HG03159 (cell line): ENCODE measurements at regions not wholly inside any gene's neighbourhood (a gene's known extent, or its start where the extent isn't known, plus 50 kb on each side); places are given as distances from the start of the nearest gene placed in this dataset.

Source experiments
- ATAC-seq: cut with Tn5 transposase; IDR thresholded peaks from one replicate; pipeline ENCODE4 v1.9.1; 2021; ENCODE audit warnings: mild to moderate bottlenecking, moderate library complexity; ENCODE audit not compliant: unreplicated experiment

DNA sequence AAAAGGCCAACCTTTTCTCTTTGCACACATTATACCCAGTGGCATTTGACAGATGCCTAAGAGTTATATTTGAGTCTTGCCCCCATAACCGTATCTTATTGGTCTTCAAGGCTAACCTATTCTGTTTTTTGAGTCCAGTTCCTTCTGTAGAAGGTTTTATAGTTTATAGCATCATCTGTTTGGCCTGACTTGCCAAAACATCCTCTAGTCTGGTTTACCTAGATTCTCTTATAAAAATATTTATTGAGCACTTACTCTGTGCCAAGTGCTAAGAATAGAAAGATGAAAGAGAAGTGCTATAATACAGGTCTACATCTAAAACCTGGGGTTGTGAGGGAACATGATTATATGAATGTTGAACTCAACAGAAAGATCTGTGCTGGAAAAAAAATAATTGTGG, 55.9 kb upstream of the PIP4K2A start:
- ATAC-seq, result no peak

DNA sequence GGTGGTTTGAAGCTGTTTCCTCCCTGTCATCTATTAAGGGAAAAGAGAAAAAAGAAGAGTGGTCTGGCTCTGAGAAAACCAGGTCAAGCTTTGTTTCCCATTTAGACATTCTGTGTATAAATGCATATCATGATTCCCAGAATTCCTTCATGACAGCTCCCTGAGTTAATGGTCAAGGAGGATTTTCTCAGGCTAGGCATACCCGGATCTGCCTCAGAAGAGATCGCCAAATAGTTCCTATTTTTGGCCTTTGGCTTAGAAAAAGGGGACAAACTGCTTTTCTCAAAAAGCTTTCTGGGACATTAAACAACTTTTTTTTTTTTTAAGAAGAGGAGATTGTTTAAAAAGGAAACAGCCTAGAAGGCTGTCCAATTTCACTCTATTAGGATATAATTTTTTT, 53.5 kb upstream of the PIP4K2A start:
- no peak for ATAC-seq

DNA sequence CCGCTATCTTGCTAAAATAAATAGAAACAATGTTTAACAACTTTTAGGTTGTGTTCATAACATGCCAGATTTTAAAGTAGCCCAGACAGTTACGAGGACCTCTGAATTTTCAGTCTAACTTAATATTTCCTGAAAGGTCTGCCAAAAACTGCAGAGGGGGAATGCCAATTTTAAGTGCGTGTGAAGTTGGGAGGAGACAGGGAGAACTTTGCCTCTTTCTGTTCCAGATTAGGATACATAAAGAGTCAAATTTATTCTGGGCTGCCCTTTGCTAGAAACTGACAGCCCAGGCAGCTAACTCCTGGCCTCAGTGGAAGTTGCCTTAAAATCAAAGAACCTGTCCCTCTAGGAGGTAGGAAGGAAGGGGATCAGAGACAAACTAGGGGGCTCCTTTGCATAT, 52.3 kb upstream of the PIP4K2A start:
- no peak for ATAC-seq

DNA sequence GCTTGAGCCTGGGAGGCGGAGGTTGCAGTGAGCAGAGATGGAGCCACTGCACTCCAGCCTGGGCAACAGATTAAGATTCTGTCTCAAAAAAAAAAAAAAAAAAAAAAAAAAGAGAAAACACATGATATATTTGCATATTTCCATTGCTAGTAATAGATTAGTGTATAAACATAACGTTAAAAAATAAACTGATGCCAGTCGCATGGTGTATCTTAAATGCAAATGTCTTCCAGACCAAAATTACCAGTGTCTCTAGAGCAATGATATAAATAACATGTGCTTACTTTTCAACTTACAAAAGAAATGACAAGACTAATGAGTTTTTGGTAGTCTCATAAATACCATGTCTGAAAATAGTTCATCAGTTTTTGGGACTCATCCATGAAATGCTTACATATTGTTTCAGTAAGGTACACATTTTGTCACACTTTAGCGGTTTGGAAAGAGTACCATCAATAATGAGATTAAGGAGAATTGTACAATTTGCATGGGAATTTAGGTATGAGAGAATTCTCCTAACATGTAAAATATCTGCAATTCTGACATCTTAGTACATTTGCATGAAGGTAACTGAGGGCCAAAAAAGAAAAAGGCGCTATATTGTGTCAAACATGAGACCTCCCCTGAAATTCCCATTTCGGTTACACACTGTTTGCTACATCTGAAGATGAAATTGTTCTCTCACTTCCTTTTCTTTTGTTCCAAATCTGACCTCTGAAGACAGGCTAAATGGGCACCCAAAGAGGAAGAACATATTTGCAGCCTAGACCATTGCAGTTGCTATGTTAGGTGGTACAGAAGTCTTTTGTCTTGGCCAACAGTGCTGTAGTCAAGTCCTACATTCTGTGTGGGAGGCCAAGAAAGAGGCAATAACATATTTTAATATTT, 51.5 kb upstream of the PIP4K2A start:
- peak; percentile 74 for ATAC-seq

DNA sequence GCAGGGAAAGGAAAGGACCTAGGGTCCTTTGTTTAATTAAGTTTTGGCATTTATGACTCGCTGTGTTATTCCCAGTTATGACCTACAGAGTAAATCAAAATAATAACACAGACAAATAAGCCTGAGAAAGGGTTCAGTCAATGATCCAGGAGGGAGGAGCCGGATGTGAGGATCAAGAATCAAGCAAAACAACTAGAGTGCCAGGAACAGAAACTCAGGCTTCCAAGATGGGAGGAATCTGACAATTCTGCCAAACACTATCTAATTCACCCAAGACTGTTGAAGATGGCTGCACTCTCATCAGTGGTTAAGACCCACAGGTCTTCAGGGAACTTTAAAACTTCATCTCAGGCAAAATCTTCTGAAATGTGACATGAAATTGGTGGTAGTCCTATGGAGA, 50.3 kb upstream of the PIP4K2A start:
- ATAC-seq, result no peak
